NCI-H128 (cell line): ENCODE measurements at regions not wholly inside any gene's neighbourhood (a gene's known extent, or its start where the extent isn't known, plus 50 kb on each side); places are given as distances from the start of the nearest gene placed in this dataset.
"Not testable (repeated sequence)": the region's sequence is repeated elsewhere in the genome, so short reads cannot be mapped to it uniquely, and the experiment has no call there.

Experiments used
- DNase-seq: peaks from one replicate; lab custom pipeline; 2025; ENCODE audit not compliant: unreplicated experiment; lab: John Stamatoyannopoulos, UW

- DNase-seq, result no peak
Measured at GRCh38 chr13:50722440-50723125, 120.9 kb downstream of the DLEU7 start.

GRCh38 chr13:50724438-50724837, 119.1 kb downstream of the DLEU7 start:
- DNase-seq, result no peak

DNA sequence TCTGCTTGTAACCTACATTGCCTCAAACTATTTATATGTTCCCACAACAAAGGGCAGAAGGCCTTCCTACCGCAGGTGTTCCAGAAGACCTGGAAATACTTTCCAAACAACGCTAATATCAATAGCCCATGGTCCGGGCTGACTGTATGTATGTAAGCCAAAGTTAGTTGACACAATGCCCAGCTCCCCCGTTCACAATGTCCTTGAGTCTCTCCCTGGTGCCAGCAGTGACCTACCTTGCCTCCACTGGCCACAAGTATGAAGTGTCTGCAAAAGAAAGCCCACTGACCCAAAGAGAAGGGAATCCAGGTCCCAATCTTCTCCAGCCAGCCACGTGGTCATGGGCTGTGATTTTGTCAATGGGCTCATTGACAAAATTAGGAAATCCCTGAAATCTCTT, 118.6 kb downstream of the DLEU7 start:
- no peak for DNase-seq

GRCh38 chr13:50726164-50726563, 117.3 kb downstream of the DLEU7 start:
- DNase-seq, result no peak

GRCh38 chr13:50729177-50729576, 114.3 kb downstream of the DLEU7 start:
- DNase-seq, result no peak

DNA sequence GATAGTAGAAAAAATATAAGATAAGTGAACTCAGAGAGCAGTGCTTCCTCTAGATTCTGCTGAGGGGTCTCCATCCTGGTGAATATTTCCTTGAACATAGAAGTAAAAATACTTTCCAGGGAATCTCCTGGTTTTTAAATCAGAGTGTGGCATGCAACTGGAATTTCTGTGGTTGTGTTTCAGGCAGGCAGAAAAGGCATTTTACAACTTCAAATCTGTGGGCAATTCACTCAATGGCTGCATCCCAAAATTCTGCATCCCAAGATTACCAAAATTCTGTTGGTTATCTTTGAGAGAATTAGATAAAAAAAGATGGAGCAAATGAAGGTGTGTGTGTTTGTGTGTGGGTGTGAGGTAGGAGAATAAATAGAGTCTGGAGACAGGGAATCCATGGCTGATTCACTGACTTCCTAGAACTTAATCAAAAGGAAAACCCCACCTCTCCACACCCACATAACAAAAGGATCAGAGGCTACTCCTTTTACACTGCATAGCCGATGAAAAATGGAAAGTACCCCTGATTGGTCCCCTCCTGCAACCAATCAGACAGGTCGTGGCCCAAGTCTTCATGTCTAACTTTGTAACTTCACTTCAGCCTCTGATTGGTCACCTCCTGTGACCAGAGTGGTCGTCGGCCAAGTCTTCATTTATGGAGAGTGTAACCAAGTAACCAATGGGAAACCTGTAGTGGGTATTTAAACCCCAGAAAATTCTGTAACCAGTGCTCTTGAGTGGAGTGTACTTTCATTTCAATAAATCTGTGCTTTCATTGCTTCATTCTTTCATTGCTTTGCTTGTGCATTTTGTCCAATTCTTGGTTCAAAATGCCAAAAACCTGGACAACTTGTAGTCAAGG, 112.8 kb downstream of the DLEU7 start:
- DNase-seq, result no peak

DNA sequence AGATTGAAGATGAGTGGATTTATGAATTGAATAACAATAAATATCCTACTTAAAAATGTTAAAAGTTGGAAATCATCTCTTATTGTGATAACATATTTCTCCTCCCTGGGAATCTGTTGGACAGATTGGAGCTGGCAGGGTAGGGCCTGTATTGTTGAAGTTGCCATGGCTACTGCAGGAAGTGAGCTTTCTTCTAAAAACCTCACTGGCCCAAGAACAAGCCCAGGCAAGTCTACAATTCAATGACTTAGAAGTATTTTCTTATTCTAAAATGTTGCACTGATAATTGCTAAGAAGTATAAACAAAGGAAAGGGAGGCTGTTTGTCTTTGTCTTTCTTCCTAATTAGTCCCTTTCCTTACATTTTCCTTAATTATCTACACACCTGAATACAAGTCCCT, 112.1 kb downstream of the DLEU7 start:
- DNase-seq, result no peak

DNA sequence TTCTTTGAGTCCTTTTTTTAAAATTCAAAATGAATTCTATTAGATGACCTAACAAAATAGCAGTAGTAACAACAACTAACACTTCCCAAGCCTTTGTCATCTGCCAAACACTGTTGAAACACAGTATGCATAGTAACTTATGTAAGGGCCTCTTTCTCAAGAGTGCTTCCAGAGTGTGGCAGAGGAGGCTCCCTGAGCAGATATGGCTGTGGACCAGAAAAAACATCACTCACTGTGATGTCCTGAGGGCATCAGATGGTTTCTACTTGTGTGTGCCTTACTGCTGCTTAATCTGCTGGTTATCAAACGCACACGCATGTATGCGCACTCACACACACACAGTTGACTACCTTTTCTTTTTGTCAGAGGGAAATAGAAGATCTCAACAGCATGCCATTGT, 110.8 kb downstream of the DLEU7 start:
- peak; percentile 37 for DNase-seq

GRCh38 chr13:50733392-50733791, 110.1 kb downstream of the DLEU7 start:
- DNase-seq, result no peak

- no peak for DNase-seq
Measured at GRCh38 chr13:50735071-50735470, 108.4 kb downstream of the DLEU7 start.

DNA sequence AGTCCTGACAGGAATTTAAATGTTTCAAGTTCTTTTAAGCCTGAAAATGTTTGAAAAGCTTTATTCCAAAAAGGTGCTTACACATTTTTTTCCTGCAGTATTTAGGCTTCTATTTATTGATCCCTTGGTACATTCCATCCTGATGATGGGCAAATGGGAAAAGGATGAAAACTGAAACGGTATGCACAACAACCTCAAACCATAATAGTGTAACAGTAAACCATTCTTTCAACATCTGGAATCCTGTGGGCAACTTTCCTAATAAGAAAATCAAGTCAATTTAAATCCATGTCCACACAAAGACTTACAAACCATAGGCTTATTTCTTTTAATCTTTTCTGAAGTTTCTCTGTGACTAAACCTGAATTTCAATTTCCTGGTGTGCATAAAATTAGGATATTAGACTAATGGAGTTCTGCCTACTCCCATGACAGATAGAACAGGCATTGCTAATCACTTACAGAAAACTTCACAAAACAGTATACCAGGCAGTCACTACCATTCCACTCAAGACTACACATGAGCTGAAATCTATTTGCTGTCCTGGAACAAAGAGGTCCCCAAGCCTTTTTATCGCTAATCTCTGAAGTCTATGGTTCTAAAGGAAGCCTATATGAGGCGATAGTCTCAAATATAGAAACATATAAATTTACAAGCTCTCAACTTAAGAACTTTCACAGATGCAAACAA, 103.3 kb downstream of the DLEU7 start:
- DNase-seq, result no peak

DNA sequence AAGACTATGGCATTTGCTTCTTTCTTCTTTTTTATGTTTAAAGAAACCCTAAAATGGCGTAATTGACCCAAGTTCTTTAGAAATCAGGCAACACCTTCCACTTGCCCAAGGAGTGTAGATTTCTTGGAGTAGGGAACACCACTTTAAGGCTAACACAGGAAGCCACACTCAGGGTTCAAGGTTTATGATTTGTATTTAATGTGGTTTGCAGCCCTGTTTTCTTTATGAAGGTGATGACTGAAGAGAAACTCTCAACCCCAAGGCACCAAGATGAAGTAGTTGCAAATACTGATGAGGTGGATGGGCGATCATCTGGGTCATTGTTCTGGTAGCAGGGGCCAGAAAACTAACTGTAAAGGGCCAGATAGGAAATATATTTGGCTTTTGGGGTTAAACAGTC, 101.1 kb downstream of the DLEU7 start:
- no peak for DNase-seq

DNA sequence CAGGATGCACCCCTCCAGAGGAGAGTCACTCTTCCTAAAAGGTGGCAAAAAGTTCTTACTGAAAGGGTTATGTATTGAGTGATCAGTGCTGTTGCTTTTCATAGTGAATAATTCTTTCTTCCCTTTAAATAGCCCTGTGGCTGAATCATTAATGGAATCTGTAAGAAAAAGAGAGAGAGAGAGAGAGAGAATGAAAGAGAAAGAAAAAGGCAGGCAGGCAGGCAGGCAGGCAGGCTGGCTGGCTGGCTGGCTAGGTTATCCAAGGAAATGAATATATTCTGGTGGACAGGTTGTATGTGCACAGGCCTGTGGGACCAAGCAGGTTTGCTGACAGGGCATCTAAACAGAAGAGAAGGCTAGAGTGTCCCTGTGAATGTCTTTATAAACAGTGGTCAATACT, 100.5 kb downstream of the DLEU7 start:
- DNase-seq, result no peak

GRCh38 chr13:50744116-50744660, 99.3 kb downstream of the DLEU7 start:
- no peak for DNase-seq

- DNase-seq, result no peak
Measured at GRCh38 chr13:50745542-50746115, 97.9 kb downstream of the DLEU7 start.

- DNase-seq, result no peak
Measured at GRCh38 chr13:50747737-50748350, 95.6 kb downstream of the DLEU7 start.

DNA sequence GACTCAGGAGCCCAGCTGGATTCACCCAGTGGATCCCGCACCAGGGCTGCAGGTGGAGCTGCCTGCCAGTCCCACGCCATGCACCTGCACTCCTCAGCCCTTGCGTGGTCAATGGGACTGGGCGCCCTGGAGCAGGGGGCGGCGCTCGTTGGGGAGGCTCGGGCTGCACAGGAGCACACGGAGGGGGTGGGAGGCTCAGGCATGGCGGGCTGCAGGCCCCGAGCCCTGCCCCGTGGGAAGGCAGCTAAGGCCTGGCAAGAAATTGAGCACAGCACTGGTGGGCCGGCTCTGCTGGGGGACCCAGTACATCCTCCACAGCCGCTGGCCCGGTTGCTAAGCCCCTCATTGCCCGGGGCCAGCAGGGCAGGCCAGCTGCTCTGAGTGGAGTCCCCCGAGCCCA, 90.3 kb downstream of the DLEU7 start:
- DNase-seq, result not testable (repeated sequence)

GRCh38 chr13:50755862-50756685, 87.4 kb downstream of the DLEU7 start:
- DNase-seq, result peak; percentile 88

DNA sequence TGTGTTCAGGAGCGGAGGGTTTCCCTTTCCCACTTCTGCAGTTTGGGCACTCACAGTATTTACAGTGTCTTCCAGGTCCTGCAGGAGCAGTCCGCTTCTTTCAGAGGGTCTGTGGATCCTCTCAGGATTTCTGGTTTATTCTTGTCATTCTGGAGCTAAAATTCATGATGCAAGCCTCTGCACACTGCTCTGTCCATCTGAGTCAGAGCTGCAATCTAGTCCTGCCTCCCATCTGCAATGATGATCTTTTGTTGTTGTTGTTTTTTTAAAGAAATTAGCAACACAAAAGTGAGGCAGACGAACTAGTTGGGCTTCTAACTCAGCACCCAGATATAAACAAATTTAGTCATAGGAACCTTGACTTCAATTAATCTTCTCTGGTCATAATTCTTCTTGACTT, 86.5 kb downstream of the DLEU7 start:
- no peak for DNase-seq

GRCh38 chr13:50758796-50759195, 84.7 kb downstream of the DLEU7 start:
- no peak for DNase-seq
